ENCODE measurements at regions not wholly inside any gene's neighbourhood (a gene's known extent, or its start where the extent isn't known, plus 50 kb on each side); places are given as distances from the start of the nearest gene placed in this dataset.
"Not testable (repeated sequence)": the region's sequence is repeated elsewhere in the genome, so short reads cannot be mapped to it uniquely, and the experiment has no call there.

DNA sequence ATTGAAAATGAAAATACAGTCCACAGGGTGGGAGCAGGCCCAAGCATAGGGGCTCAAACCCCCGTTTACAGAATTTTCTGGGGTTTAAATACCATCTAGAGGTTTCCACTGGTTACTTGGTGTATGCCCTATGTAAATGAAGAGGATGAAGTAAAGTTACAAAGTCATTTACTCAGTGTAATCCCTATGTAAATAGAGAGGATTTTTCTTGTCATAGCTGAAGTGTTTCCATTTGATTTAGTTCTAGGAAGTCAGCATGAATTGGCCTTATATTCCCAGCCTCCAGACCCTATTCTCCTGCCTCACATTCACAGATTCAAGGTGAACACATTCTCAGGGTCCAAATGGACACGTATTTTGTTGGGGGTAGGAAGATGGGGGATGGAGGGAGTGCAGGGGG, 141.7 kb upstream of the NFIA start:
- TF ChIP-seq CTCF, POLR2A (IDR thresholded peaks at IDR 0.05): not testable (repeated sequence)
